GM19438 (cell line): ENCODE measurements at regions not wholly inside any gene's neighbourhood (a gene's known extent, or its start where the extent isn't known, plus 50 kb on each side); places are given as distances from the start of the nearest gene placed in this dataset.

Experiments
- ATAC-seq: cut with Tn5 transposase; IDR thresholded peaks from one replicate; pipeline ENCODE4 v1.9.1; 2021; ENCODE audit warnings: low read depth; ENCODE audit not compliant: unreplicated experiment

DNA sequence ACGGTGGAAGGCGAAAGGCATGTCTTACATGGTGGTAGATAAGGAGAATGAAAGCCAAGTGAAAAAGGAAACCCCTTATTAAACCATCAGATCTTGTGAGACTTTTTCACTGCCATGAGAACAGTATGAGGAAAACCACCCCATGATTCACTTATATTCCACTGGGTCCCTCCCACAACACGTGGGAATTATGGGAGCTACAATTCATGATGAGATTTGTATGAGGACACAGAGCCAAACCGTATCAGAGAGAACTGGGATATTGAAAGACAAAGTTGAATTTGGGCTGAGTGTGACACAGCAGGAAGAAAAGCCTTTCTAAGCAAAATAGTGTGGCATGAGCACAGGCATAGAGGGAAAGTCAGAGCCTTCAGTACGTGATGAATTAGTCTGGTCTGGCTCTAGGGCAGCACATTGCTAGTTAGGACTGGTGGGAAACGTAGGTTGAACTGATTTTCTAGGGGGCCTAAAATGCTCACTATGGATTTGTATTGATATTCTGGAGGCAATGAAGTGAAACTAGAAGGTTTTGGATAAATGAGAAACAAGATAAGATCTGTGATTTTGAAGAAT is 84.8 kb upstream of the RND3 start:
- no peak for ATAC-seq

DNA sequence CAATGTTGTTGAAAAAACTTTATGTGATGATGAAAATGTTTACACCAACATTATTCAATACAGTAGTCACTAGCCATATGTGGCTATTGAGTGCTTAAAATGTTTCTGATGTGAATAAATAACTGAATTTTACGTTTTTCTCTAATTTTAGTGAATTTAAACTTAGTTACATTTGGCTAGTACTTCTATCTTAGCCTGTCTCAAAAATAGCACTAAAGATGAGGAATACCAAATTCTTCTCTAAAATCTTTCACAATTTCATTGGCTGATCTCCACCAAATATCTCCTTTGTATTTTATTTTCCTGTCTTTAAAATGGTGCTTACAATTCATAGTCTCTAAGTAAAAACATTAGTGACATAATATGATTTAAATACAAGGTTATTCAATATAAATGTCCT is 83.7 kb upstream of the RND3 start:
- ATAC-seq: no peak

DNA sequence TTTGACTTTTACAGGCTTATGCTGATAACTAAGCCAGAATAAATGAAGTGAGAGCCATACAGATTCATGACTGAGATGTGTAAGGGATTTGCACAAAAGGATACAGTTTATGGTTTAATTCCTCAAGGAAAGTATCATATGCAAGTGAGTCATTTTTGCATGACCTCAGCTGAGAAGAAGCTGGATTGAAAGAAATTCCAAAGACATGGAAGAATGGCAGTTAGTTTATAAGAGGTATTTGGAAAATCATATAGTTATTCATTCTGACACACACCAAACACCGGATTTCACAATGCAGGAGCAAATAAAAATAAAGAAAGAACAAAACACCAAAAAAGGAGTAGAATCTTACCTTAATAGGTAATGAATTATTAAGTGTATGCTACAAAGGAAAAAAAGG is 83.2 kb upstream of the RND3 start:
- no peak for ATAC-seq

DNA sequence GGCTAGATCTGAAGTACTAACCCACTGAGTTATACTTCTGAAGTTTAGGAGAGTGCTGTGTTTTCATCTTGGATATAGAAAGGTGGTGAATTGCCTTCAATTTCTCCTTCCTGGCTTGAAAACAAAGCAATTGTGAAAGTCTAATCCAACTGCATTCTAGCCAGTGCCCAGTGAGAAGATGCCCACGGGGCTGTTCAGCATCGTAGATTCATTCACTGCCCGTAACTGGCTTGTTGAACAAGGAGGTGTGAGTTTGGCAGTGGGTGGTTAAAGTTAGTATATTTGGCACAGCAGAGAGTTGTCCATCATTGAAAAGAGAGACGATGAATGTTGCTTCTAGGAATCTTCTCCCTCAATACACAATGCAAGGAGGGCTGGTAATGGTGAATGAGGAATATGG is 82.3 kb upstream of the RND3 start:
- no peak for ATAC-seq

DNA sequence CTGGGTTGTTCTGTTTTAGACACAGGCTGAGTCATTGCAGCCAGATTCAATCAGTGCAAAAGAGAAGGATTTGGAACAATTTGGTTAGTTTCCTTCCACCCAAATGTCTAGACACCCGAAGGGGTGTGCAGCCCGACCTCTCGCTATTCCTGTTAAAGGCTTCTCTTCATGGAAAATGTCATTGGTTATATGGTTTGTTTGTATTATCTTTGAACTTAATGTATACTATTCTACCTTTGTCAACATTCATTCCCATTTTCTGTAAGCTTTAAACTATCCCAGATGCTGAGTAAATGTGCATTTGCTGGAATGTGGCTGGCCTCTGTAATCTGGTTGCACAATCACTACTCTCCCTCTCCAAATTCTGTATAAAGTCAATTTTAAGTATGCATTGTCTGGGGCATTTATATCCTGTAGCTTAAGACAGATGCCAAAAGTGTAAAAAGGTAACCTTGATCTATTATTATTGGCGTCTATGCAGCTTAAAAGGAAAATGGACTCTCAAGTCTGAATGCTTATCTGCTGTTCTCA is 80.4 kb upstream of the RND3 start:
- no peak for ATAC-seq

DNA sequence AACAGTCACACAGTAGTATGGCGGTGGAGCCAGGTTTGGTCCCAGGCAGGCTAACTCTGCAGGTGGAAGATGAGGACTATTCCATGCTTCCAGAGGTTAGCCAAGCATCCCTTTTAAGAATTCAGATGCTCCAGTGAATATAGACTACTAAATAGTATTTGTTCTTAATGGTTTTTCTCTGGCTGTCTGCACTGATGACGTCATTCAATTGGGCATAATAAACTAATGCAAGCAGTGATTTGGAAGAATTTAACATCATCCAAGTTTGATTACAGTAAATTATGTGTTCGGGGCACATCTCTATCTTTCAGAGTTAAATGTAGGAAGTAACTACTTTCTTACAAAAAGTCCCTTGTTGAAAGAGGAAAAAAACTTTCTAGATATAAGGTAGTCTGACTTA is 78.8 kb upstream of the RND3 start:
- no peak for ATAC-seq

DNA sequence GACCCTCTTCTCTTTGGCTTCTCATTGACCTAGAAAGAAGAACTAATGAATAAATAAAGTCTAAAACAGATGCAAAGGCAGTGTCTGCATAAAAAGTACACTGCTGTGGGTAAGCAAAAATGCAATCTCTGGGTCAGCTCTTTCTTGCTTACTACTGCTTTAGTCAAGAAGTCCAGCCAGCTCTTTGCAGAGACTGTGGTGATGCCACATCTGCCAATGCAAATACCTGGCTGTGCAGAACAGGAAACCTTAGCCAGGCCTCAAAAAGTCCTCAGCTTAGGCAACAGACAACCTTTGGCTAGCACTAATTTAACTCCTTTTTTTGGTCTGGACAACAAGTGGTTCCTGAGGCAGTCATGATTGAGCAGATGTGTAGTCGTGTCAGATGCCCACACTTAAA is 73.6 kb upstream of the RND3 start:
- ATAC-seq: no peak

DNA sequence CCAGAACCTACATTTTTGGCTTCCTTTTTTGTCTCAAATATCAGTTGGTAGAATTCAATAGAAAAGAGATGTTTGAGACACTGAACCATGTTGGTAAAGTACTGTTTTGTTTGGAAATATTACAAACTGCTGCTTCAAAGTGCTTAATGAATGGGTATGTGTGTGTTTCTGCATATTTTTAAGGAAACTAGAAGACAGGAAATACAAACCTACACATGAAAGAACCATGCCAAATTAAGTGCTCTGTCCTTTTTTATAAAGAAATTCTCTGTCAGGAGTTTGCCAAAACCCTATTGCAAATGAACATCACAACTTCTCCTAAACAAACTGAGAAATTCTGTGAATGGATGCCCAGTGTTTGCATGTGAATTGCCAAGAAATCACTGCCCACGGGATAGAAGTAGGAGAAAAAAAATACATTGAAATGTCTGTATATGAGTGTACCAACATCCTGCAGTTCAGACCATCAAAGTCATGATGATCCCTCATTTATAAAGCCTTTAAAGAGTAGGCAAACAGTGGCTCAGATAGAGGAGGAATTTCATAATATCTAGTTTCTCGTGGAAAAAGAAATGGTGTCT is 69.6 kb upstream of the RND3 start:
- no peak for ATAC-seq

DNA sequence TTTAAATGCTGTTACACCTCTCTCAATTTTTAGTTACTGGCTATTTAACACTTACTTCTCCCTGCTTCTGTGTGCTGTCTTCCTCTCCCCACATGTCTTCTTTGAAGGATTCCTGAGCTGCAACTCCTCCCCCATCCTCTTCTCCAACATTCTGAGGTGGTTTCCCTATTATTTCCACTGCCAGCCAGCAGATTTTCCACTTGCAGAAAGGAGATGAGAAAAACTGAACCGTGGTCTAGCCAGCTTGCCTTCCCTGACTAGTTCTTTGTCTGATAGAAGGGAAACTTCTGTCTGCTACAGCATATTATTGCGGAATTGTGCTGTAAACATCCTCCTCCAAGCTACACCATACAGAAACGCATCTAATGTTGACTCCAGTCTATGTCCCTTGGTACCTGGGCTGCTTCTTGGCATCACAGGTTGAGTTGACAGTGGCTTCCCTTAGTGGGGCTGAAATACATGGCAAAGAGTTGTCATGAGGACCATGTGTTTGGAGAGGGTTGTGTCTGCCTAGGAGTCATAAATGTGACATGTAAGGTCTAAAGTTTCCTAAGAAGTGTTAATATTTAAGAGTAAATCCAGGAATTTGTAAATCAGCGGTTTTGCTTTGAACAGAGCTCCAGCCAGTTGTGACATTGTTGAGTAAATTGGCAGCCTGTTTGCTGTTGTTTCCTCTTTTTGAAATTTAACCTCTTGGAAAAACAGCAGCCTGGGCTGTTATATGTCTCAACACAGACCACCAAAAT is 68.3 kb upstream of the RND3 start:
- ATAC-seq: no peak

DNA sequence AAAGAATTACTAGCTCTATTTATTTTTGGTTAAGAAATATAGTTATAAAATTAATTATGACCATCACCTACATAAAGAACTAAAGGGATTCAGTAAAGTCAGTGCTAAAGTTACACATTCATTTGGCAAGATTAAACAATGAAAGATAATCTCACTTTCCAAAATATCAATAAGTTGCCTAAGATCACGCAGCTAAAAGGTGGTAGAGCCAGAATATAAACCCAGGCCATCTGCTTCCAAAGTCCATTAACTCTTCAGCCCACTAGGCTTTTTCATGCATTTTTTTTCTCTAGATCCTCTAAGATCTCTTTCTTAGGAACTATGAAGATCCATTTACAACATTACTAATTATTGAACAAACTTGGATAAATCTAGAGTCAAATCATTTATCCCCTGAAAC is 66.6 kb upstream of the RND3 start:
- no peak for ATAC-seq

DNA sequence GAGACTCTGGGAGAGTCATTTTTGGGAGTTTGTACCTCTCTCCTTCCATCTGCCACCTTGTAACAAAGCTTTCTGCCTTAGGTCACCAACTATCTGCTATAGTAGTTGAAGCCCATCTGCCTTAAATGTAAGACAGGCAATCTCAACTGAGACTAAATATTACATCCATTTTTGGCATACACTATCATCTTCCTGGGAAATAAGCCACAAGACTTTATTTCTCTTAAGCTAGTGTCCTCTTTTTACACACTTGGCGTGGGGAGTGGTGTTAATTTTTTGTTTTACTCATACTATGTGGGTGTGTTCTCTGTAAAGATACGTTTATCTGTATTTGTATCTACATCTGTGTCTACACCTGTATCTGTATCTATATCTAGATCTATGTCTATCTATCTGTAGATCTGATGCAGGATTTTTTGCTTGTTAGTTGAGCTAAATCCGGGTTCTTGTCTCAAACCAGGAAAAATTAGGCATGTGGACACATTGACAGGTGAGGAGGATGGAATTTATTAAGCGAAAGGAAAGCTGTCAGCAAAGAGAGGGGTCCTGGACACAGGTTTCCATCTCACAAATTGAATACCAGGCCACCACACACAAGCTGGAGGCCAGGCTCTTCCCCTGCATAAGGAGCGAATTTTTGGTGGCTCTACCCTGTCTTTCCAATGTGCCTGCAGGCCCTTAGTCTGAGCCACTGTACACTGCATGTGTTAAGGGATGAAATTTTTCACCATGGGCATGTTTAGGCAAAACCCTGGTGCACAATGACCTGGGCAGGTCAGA is 64.8 kb upstream of the RND3 start:
- ATAC-seq: no peak

DNA sequence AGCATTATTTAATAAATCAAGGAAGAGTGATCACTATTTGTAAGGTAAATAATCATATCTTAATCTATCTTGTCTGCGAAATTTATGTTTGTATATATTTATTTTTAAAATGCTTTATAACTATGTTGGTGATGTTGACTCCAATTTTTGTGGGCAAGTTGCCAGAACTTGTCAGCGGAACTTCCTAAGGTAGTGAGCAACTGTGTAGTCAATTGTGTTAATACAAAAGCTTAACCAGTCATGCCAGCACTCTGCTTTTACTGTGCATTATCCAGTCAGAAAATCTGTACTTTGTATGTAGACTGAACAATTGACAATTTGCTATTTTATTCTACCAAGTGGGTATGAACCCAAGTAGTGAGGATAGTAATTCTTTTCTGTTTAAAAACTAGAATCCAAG is 61.9 kb upstream of the RND3 start:
- no peak for ATAC-seq

DNA sequence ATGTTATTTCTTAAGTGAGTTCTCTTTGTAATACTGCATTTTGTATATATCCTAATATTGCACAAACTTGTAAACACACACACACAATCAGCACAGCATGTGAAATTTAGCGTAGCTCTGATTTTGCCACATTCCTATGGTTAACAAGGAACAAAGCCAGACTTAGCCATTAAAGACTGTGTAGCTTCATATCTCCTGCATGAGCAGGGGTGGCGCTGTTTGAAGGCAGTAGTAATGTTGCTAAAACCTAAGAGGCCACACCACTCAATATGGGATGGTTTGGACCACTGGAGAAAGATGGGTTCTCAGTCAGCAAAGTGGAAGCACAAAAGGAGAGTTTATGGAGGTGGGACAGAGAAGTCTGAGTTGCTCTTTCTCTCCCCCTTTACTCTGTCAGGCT is 61.1 kb upstream of the RND3 start:
- ATAC-seq: no peak

DNA sequence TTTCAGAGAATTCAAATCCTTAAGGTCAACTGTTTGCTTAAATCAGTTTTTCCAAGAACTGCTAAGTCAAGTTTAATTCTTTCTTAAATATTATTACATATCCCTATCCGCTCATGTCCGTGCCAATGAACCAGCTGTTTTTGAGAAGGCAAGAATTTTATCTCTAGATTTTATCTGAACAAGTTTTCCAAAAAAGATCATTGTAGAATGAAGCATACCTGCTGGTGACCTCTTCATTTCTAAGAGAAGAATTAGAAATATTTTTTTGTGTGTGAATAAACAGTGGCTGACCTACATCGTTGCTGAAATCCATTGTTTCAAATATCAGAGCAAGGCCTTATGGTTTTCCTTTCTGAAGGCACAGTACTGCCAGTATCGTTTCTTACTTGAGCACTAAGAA is 58.4 kb upstream of the RND3 start:
- ATAC-seq: no peak

DNA sequence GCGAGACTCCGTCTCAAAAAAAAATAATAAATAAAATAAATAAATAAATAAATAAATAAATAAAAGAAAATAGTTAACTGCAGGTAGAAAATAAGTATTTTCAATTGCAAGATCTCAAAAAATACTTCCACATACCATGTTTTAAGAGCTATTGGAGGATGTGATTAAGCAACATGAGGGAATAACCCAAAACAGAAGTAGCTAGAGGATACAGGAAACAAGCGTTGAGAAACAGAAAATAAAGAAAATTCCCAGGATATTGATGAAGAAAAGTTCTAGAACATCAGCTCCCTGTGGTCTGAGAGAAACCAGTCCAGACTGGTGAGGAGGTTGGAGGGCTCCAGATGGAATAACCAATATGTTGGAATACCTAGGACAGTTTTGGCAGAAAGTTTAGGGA is 57.3 kb upstream of the RND3 start:
- no peak for ATAC-seq

DNA sequence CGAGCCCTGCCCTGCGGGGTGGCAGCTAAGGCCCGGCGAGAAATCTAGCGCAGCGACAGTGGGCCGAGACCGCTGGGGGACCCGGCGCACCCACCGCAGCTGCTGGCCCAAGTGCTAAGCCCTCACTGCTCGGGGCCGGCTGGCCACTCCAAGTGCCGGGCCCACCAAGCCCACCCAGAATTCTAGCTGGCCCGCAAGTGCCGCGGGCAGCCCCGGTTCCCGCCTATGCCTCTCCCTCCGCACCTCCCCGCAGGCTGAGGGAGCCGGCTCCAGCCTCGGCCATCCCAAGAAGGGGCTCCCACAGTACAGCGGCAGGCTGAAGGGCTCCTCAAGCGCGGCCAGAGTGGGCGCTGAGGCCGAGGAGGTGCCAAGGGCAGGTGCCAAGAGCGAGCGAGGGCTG is 55.2 kb upstream of the RND3 start:
- no peak for ATAC-seq

DNA sequence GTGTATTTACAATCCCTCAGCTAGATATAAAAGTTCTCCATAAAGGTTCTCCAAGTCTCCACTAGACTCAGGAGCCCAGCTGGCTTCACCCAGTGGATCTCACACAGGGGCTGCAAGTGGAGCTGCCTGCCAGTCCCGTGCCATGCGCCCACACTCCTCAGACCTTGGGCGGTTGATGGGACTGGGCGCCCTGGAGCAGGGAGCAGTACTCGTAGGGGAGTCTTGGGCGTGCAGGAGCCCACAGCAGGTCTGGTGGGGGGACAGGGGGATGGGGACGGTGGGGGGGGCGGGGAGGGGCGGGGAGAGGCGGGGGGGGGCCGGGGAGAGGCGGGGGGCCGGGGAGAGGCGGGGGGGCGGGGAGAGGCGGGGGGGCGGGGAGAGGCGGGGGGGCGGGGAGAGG is 54.7 kb upstream of the RND3 start:
- no peak for ATAC-seq

DNA sequence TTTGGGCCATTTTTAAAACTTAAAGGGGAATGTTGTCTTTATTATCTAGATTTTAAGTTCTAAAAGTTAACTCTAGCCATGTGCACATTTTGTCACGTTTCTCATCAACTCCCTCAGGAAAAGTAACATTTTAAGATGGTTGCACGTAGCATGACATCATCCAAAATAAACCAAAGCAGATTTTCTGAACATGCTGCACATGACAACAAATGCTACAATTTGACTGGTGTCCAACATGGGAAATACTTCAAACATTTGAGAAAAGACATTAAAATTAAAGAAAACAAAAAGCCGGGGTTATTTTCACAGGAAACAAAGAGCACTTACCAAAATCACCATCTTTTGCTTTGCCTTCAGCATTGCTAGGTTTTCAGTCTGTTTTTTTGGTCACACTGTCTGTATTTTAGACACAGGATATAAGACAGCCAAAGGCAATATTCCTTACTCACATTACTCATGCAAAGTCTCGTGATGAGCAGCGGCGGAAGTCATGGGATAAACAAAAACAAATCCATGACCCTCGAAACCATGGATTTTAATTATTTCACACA is 51.3 kb upstream of the RND3 start:
- ATAC-seq: no peak
